HUDEP-2 (cell line): ENCODE measurements at regions not wholly inside any gene's neighbourhood (a gene's known extent, or its start where the extent isn't known, plus 50 kb on each side); places are given as distances from the start of the nearest gene placed in this dataset.
"Not testable (repeated sequence)": the region's sequence is repeated elsewhere in the genome, so short reads cannot be mapped to it uniquely, and the experiment has no call there.

Source experiments
- DNase-seq, 76 experiments: peaks; one replicate each; lab custom pipeline; 2025; ENCODE audit not compliant: unreplicated experiment in 76 of 76; lab: John Stamatoyannopoulos, UW

DNA sequence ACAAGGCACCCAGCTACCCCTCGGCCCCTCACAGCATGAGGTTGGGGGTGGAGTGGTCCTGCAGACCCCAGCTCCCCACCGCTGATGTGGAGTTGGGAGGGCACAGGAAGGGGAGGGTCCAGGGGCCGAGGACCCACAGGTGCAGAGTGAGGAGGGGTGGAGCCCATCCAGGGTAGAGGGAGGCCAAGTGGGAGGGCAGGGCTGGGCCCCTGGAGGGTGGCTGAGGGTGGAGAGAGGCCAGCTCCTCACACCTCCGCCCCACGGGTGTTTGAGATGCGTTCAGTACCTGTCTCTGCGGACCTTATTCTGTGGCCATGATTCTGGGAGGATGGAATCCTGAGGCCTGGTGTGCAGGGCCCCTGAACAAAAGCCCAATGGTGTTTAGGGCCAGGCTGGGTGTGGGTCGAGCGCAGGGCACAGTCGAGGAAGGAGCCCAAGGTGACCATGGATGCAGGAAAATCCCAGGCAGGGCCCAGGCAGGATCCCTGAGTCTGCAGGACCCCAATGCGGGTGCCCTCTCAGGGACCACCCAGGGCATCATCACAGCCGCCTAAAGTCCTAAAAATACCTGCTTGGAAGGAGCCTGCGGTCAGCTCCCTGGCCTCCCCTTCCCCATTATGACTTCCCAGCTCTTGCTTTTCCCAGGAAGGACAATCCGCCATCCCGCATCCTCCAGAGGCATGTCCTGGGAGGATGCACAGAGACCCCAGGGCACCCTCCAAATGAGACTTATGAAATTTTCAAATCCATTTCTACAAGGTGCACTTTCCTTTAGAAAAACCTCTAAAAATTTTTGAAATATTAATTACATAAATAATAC, 377.1 kb upstream of the SFSWAP start:
- no peak for DNase-seq

DNA sequence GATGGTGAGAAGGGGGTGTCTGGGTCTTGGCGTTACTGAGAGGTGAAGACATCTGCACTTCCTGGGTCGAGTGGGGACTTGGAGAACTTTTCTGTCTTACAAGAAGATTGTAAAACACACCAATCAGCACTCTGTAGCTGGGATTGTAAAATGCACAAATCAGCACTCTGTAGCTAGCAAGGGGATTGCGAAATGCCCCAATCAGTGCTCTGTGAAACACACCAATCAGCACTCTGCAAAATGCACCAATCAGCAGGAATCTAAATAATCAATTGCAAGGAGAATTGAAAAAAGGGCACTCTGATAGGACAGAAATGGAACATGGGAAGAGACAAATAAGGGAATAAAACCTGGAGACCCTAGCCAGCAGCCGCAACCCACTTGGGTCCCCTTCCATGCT, 376.1 kb upstream of the SFSWAP start:
- DNase-seq: no peak

DNA sequence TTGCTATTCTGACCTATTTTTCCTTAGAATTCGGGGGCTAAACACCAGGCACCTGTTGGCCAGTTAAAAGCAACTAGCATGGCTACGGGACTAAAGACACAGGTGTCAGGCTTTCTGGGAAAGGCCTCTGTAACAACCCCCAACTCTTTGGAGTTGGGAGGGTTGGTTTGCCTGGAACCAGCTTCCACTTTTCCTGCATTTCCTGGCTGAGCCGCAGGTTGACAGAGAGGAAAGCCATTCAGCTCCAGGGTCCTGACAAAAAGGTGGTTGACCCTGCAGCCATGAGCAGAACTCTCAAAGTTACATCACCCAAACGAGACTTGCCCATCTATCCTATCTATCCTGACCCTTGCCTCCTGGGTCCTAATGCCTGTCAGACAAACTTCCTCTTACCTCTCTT, 375.4 kb upstream of the SFSWAP start:
- no peak for DNase-seq

DNA sequence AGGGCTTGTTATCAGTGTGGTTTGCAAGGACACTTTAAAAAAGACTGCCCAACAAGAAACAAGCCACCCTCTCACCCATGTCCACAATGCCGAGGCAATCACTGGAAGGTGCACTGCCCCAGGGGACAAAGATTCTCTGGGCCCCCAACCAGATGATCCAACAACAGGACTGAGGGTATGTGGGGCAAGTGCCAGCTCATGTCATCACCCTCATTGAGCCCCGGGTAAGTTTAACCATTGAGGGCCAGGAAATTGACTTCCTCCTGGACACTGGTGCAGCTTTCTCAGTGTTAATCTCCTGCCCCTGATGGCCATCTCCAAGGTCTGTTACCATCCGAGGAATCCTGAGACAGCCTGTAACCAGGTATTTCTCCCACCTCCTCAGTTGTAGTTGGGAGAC, 373.0 kb upstream of the SFSWAP start:
- not testable (repeated sequence) for DNase-seq

DNA sequence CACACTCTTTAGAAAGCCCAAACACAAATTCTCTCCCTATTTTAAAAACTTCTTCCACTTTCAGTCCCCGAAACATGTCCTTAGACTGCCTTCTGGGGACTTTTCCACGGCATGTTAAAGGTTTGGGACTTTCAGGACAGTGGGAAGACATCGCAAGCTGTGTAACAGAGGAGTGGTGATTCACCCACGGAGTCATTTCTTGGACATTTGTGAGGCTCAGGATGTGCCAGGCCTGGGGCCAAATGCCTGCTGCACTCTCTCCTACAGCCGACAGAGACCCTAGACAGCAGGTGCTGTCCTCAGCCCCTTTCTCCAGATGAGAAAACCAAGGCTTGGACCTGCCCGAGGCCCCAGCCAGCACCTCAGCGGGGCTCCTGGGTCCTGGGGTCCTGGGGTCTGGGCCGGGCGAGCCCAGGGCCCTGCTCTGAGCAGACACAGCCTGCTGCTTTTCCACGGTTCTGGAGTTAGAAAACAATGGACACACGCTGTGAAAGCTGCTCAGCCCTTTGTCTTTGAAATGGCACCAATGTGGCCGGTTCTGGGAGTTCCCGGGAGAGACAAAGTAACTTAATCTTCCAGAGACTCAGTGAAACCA, 370.2 kb upstream of the SFSWAP start:
- no peak for DNase-seq

DNA sequence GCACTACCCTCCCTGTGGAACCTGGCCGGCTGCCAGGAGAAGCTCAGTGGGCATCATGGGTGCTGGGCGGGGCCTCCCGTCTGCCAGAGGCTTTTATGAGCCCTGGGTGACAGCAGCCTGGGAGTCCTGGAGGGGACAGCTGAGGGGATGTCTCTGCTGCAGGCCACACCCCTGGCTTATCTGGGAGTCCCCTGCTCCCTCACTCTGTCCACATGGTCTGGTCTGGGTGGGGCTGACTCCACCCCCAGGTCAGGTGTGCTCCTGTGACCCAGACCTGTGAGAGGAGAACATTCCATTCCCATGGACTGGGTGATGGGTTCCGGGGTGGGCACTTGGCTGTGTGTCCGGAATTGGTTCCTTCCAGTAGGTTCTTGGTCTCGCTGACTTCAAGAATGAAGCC, 369.3 kb upstream of the SFSWAP start:
- not testable (repeated sequence) for DNase-seq

DNA sequence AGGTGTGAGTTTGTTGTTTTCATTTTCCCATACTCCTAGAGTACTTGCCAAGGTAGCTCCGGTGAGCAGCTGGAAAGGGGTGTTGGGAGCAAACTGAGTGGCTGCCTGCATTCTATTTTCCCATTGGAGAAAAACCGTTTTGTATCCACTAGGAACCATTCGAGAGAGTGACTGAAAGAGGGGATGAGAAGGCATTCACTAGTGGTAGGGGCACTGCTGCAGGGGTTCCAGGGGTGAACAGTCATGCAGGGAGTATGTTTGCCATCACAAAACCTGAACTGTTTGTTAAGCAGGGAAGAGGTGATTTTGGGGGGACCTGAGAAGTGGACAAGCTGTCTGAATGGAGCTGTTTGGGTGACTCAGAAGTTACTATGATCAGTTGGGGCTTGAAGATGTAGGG, 367.5 kb upstream of the SFSWAP start:
- DNase-seq: not testable (repeated sequence)

DNA sequence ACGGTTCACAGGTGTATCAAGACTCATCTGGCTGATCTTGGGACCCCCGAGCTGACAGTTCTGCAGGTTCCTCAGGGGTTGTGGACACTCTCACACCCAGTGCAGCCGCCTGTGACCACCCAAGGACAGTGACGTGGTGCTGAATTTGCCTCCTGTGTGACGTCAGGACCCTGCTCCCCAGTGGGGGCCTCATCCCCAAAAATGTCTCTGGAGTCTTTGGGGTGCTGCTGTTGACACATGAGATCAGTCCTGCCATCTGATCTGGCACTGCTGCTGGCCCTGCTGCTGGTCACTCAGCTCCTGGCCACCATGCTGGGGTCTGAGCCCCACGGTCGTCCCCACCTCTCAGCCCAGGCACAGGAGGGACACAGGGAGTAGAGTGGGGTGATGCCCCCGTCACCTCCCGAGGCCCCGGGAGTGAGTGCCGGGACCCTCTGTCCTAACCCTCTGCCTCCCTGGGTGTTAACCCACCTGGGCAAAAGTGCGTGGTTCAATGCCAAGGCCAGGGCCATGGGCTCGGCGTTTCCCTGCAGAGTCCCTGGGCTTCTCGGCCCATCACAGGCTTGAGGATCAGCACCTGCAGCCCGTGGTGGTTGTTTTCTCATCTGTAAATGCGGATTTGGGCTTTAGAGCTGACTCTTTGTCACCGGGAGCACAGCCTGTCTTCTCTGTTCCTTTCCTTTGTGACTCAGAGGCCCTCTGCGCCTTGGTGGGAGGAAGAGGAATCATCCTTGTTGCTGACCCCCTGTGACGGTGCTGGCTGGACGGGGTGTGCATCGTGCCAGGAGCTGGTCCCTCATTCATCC, 366.0 kb upstream of the SFSWAP start:
- not testable (repeated sequence) for DNase-seq

DNA sequence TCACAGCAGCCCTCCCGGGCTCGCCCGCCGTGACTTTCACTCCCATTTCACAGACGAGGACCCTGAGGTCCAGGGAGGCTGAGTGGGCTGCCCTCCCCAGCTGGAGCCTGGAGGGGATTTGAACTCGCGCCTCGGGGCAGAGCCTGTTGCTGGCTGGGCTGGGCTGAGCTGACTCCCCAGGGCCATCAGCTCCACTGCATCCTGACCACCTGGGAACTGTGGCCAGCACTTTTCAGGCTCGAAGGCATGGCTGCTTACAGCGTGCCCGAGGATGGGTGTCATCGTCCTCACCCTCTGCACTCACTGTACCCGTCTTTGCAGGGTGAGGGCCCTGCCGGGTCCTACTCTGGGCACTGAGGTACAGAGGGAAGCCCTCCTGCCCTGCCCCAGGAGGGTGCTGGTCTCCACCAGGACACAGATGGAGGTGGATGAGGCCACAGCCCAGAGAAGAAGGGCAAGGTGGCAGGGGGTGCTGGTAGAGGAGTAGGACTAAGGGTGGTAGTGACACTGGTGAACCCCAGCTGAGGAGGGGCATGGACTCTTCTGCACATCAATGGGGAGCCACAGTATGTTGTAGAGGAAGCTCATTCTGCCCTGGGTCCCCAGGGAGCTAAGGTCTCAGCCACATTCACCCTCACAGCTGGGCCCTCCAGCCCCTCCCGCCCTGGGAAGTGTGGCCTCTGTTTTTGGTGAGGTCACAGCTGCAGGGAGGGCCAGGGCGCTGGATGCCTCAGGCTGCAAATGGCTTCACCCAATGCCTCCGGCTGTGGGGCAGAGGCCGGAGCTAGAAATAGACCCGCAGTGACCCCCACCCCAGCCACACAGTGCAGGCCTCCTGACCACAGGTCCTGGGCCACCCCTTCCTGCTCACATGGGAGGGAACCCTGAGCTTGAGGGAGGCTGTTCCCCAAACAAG, 365.1 kb upstream of the SFSWAP start:
- DNase-seq: no peak

DNA sequence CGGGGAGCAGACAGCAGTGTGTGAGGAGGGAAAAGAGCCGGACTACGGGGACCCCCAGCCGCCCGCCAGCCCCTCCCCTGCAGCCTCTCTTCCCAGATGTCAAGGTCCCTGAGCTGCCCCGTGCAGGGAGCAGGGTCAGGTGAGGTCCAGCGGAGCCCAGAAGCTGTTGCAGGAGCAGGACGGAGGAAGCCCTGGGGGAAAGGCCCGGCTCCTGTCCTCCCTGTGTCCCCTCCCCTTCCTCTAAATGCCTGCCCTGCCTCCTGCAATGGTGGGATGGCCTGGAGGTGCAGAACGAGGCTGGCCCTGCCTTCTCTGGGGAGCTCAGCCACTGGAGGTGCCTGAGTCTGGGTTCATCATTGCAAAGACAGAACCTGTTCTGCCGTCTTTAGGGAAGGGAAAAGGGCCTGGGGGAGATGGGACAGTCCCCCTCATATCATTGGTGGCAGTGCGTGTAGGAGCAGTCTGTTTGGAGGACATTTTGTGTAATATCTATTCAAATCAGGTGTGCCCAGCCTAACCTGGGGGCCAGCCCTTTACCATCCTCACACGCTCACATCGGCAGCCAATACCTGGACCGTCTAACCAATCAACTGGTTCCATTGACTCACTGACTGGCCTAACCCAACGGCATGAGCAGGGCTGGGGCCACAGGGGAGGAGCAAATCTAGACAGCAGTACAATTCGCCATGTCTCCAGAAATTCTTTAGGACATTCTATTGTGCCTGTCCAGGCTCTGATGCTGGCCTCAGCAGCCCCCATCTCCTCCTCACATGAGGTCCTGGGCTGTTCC, 364.1 kb upstream of the SFSWAP start:
- no peak for DNase-seq

DNA sequence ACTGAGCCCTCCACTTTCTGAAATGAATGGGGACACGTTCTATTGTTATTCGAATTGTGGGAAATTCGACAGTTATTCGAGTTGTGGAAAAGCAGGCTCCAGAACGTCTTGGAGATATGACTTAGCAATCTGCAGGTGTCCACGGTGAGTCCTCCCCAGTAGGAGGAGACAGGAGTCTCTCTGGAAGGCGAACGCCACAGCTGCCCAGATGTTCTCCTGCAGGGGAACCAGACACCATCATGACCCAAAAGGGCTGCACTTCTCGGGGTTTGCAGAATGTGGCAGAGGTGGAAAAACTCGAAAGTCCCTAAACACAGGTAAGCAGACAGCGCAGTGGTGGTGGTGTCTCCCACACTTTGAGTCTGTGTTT, 363.6 kb upstream of the SFSWAP start:
- DNase-seq: no peak

DNA sequence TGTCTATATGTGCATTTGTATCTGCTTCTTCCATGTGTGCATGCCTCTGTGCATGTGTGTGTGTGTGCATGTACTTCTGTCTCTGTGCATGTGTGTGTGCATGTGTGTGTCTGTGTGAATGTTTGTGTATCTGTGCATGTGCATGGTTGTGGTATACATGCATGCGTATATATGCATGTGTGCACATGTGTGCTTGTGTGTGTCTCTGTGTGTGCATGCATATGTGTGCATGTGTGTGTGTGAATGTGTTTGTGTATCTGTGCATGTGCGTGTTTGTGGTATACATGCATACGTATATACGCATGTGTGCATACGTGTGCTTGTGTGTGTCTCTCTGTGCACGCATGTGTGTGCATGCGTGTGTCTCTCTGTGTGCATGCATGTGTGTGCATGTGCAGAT, 363.2 kb upstream of the SFSWAP start:
- DNase-seq: no peak

DNA sequence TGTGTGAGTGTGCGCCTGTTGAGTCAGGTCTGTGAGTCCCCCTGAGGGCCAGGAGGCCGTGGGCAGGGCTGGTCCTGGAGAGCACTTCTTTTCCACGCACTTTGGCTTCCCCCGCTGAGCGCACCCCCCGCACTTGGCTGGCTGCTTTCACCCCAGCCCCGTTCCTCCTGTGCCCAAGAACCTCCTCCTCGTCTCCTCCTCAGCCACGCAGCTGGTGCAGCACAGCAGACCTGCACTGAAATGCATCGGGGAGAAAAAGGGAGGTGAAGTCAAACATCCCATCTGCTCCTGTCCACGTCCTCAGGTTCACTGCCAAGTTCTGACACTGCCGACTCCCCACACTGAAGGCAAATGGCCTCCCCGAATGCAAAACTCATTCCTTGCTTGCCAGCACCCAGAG, 362.7 kb upstream of the SFSWAP start:
- no peak for DNase-seq

DNA sequence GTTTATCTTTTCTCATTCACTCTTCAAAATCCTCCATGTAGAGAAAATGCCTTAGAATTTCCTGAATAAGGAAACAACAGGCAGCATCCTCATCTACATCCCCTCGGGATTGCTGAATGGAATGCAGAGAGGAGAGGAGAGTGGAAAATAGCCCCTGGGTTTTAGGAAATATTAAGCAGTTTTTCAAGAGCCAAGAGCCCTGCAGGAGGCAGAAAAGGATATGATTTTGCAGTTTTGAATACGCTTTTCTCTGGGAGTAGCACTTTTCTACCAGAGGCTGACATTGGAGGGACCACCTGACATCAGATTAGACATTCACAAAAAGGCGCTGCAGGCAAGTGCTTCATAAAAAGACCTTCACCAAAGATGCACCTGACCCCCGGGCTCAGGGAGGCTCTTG, 362.2 kb upstream of the SFSWAP start:
- DNase-seq: no peak

DNA sequence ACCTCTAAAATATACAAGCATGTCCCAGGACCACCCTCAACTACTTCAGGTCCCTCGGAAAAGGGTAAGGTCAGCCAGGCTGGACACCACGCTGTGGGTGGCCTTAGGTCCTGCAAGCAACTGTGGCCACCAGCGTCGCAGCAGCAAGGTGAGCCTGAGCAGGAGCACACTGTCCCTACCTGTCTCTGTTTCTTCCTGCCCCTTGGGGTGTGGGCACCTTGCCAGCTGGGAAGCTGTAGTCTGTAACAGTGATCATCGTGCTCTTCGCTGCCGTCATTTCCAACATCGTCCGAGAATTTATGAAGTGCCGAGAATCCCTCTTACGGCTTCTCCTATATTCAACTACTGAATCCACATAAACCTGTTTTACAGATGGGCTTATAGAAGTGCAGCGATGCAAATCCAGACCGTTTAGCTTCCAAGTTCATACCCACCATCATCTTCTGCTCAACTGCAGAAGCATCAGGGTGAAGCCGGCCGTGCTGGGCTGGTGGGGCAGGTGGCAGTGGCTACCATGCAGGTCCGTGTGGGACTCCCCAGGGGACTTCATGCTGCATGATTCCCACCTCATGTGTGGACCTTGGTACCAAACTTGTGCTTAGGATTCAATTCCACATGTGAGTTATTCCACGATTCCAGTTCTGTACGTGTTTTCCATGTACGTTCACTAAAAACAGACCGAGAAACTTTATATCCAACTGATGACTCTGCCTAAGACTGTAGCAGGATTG, 361.3 kb upstream of the SFSWAP start:
- no peak for DNase-seq

DNA sequence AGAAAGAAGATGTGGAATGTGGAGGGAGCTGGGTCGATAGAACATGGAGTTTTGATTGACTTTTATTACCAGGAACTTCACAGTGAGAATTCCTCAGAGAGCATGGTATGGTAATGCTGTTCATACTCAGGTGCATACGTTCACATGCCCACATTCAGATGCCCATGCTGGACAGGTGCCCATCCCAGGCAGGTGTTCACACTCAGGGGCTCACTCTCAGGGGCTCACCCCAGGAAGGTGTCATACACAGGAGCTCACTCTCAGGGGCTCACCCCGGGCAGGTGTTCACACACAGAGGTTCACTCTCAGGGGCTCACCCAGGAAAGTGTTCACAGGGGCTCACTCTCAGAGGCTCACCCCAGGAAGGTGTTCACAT, 360.0 kb upstream of the SFSWAP start:
- no peak for DNase-seq

DNA sequence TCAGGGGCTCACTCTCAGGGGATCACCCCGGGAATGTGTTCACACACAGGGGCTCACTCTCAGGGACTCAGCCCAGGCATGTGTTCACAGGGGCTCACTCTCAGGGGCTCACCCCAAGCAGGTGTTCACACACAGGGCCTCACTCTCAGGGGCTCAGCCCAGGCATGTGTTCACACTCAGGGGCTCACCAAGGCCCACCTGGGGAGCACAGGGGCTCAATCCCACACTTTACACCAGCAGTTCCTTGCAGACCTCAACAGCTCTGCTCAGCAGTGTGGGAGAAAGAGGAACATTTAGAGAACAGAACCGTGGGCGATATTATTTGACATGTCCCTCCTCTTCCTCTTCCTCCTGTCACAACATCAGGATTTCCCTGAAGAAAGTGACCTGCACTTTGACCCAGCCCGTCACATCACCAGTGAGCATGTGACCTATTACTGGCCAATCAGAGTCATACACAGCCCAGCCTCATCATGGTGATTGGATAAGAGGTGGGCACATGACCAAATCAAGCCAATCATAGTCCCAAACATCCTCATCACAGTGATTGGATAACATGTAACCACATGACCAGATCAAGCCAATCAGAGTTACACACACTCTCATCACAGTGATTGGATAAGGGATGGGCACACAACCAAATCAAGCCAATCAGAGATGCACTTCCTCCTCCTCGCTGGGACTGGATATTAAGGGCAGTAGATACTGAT, 359.4 kb upstream of the SFSWAP start:
- DNase-seq: no peak

DNA sequence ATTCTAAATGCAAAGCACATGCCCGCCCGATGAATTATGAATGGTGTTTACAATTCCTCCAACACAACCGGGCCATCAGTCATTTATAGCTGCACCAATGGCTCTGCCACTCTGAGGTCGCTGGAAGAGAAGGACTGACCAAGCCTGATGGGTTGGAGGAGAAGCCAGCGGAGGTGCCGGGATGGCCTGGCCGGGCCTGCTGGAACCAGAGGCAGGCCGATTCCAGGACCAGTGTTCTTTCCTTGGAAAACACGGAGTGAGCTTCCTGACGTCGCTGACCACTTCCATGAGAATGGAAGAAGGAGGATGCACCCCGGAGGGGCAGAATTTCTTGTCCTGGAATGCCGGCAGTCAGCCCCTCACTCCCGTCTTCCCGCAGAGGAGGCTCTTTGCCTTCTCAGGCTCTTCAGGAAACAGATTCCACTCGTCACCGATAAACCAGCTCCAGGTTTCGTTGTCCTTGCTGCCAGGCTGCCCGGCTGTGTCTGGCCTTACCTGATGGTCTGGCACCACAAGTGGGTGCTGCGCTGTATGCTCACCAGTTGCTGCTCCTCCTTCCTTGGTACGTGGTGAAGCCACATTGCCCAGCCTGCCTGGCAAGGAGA, 358.5 kb upstream of the SFSWAP start:
- DNase-seq: no peak
